ENCODE measurements at regions not wholly inside any gene's neighbourhood (a gene's known extent, or its start where the extent isn't known, plus 50 kb on each side); places are given as distances from the start of the nearest gene placed in this dataset.

DNA sequence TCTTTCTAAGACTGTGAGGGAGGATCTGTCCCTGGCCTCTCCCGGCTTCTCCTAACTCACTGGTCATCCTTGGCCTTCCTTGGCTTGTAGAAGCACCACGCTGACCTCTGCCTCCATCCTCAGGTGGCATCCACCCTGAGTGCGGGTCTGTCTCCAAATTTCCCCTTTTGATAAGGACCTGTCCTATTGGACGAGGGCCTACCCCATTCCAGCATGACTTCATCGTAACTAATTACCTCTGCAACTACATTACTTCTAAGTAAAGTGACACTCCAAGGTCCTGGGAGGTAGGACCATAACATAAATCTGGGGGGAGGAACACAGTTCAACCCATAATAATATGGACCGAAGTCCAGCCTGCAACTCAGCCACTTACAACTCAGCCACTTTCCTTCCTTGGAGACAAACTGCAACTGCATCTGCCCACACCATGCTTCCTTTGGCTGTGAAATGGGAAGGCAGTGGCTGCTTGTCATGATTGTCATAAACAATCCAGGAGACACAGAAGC lies 229.6 kb upstream of the DIO3 start:
- Mint-ChIP-seq H3K27me3 (ENCODE audit: low read depth) (peaks cover 1% of the 10 kb centered on the region), H3K4me1 (ENCODE audit: low read depth) (no peaks in the 10 kb centered on the region), H3K36me3 (ENCODE audit: low read depth) (no peaks in the 10 kb centered on the region), H3K9me3 (ENCODE audit: insufficient read depth) (no peaks in the 10 kb centered on the region), H3K4me3 (no peak overlapping the region), H3K27ac (no peak overlapping the region)
- POLR2A ChIA-PET = no interaction called here
- DNase-seq = no peak
- no peak for ATAC-seq
- CTCF ChIA-PET = no interaction called here

DNA sequence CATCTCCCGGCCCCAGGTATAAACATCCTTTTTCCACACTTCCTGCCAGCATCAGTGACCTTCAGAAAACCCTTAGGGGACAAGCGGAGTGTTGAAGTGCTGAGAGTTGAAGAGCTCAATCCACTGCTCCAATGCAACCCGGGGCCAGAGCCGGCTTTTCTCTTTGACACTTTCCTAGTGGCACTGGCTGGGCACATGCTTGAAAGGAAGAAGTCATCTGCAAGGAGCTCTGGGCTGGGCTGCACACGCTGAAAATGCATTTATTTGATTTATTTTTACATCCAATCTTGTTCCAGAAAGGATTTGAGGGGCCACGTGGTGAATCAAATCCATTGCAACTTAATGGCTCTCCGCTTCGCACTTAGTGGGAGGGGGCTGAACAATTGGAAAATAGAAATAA lies 229.0 kb upstream of the DIO3 start:
- no peak for DNase-seq

DNA sequence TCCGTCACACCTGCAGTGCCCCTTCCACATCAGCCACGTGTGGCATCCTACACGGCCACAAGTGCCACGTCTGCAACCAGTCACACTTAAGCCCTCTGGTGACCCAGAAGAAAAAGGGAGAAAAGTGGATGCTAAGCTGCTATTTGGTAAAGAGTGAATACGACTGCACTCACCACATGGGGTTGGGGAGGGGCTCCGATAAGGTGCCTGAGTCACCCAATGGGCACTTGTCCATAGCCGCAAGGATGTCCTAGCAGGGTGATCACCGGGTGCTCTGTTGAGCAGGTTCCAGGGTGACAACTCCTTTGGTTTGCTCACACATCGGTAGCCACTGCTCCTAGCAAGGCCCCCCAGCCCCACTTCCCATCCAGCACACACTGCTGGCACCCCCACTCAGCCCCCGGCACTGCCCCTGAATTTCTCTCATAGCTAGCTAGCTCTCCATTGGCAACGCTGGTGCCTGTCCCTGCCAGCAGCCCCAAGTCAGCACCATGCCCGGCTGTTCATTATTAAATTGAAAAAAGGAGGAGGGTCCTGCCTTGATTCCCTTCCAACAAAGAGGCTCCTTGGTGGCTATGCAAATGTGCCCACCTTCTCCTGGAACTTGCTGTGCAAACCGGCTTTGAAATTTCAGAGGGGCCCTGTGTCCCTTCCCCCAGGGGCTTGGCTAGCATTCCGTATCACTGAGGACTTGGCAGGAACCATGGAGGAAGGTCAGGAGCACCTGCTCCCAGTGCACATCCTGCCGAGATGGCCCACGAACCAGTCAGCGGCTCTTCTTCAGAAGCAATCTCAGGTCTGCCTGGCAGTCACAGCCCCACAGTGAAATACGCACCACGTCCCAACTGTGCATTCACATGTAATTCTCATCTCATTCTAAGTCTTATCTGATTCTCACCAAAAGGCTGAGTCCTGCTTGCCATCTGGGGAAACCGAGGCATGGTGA lies 227.7 kb upstream of the DIO3 start:
- no peak for DNase-seq
- Mint-ChIP-seq H3K27me3 (ENCODE audit: low read depth) (peaks cover 8% of the 10 kb centered on the region), H3K27ac (no peak overlapping the region), H3K9me3 (ENCODE audit: insufficient read depth) (no peaks in the 10 kb centered on the region), H3K4me1 (ENCODE audit: low read depth) (no peaks in the 10 kb centered on the region), H3K4me3 (no peak overlapping the region), H3K36me3 (ENCODE audit: low read depth) (no peaks in the 10 kb centered on the region)
- ChIA-PET CTCF (no interaction called here), POLR2A (no interaction called here)
- ATAC-seq = no peak

More for the DNA sequence above, 229.0 kb upstream of the DIO3 start:
- Mint-ChIP-seq H3K27ac (no peak overlapping the region), H3K4me1 (ENCODE audit: low read depth) (no peaks in the 10 kb centered on the region), H3K27me3 (ENCODE audit: low read depth) (peaks cover 5% of the 10 kb centered on the region), H3K9me3 (ENCODE audit: insufficient read depth) (no peaks in the 10 kb centered on the region), H3K4me3 (no peak overlapping the region), H3K36me3 (ENCODE audit: low read depth) (no peaks in the 10 kb centered on the region)
- ATAC-seq = no peak
- ChIA-PET CTCF (no interaction called here), POLR2A (no interaction called here)

DNA sequence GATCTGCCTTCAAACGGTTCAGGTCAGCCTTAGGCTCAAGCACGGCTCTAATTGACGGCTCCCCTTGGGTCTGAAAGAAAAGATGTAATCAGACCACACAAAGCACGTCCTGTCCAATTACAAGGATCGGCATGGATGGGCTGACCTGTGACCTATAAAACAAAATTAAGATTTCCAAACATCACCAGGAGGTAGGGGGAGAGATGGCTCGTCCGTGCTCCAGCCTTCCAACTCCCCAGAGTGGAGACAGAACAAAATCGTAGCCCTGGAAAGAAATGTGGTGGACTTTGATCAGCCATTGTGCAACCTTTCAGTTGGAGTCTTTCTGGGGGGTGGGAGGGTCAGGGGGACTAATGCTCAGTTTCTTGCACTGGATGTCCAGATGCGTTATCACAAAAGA lies 226.6 kb upstream of the DIO3 start:
- no peaks in the 10 kb centered on the region for H3K4me1 Mint-ChIP-seq (ENCODE audit: low read depth)
- ChIA-PET POLR2A (no interaction called here), CTCF (no interaction called here)
- no peak overlapping the region for H3K27ac Mint-ChIP-seq
- no peaks in the 10 kb centered on the region for H3K9me3 Mint-ChIP-seq (ENCODE audit: insufficient read depth)
- no peak overlapping the region for H3K4me3 Mint-ChIP-seq
- ATAC-seq (no peak), DNase-seq (no peak)
- peaks cover 14% of the 10 kb centered on the region for H3K27me3 Mint-ChIP-seq (ENCODE audit: low read depth)
- H3K36me3 Mint-ChIP-seq (ENCODE audit: low read depth) = no peaks in the 10 kb centered on the region

DNA sequence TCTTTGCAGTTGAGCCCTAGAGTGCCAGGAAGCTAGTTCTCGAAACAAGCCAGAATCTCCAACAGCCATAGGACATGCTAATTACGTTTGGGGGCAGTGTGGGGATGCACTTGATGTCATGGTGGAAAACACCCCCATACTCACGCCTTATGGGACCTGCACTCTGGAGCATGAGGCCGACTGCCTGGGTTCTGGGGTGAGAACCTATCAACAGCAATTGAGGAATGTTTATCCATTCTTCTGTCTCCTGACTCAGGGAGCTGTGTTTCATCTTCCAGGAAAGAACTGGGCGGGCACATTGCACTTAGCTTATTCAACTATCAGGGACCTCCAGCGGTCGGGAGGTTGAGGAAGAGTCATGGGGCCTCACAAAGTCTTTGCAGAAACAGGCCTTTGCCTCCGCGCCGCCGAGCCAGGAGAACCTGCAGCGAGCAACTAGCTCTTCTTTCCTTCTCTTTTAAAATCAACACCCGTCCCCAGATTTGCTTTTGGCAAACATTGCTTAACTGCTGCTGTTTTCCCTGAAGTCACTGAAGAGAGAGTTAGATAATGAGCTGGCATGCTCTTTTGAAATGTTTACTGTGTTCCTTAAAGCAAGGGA lies 226.1 kb upstream of the DIO3 start:
- ATAC-seq (no peak), DNase-seq (no peak)
- POLR2A ChIA-PET = no interaction called here
- no peaks in the 10 kb centered on the region for H3K9me3 Mint-ChIP-seq (ENCODE audit: insufficient read depth)
- CTCF ChIA-PET = no interaction called here
- H3K27me3 Mint-ChIP-seq (ENCODE audit: low read depth) = peaks cover 14% of the 10 kb centered on the region
- H3K4me1 Mint-ChIP-seq (ENCODE audit: low read depth) = no peaks in the 10 kb centered on the region
- no peak overlapping the region for H3K27ac Mint-ChIP-seq
- no peaks in the 10 kb centered on the region for H3K36me3 Mint-ChIP-seq (ENCODE audit: low read depth)
- H3K4me3 Mint-ChIP-seq = no peak overlapping the region

DNA sequence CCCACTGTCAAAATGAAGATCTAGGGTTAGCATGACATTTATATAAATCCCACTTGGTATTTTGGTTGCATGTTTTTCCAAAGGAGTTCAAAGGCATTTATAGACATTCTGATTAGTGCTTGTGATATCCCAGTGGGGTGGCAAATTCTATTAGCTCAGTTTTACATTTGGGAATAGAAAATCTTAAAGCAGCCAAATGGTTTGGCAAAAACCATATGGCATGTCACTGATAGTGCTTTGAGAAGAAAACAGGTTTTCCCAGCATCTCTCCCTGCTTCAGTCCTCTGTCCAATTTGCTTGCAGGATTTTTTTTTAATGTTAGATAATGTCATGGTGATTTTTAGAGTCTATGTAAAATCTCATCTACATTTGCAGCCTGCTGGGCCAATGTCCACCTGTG lies 225.1 kb upstream of the DIO3 start:
- Mint-ChIP-seq H3K4me3 (no peak overlapping the region), H3K4me1 (ENCODE audit: low read depth) (no peaks in the 10 kb centered on the region), H3K9me3 (ENCODE audit: insufficient read depth) (no peaks in the 10 kb centered on the region), H3K36me3 (ENCODE audit: low read depth) (no peaks in the 10 kb centered on the region), H3K27ac (no peak overlapping the region), H3K27me3 (ENCODE audit: low read depth) (peaks cover 18% of the 10 kb centered on the region)
- no peak for DNase-seq
- ChIA-PET CTCF (no interaction called here), POLR2A (no interaction called here)
- no peak for ATAC-seq

DNA sequence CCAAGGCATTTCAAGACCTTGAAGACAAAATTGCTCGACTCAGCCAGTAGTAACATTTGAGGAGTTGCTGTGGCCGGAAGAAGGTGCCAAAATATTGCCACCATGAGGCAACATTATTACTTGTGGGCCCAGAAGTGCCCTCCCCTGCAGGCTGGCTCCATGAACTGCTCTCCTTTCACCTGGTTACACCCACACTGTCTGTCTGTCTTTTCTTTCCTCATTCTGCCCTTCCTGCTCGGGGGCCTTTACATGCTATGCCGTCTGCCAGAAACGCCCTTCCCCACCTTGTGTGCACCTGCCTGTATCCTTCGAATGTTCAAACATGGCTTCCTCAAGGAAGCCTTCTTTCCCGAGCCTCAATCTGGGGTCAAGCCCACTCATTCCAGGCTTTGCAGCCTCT lies 224.2 kb upstream of the DIO3 start:
- no peak overlapping the region for H3K4me3 Mint-ChIP-seq
- CTCF ChIA-PET = no interaction called here
- POLR2A ChIA-PET = no interaction called here
- DNase-seq = no peak
- ATAC-seq = no peak
- H3K36me3 Mint-ChIP-seq (ENCODE audit: low read depth) = no peaks in the 10 kb centered on the region
- no peak overlapping the region for H3K27ac Mint-ChIP-seq
- no peaks in the 10 kb centered on the region for H3K9me3 Mint-ChIP-seq (ENCODE audit: insufficient read depth)
- H3K27me3 Mint-ChIP-seq (ENCODE audit: low read depth) = peaks cover 18% of the 10 kb centered on the region
- no peaks in the 10 kb centered on the region for H3K4me1 Mint-ChIP-seq (ENCODE audit: low read depth)

DNA sequence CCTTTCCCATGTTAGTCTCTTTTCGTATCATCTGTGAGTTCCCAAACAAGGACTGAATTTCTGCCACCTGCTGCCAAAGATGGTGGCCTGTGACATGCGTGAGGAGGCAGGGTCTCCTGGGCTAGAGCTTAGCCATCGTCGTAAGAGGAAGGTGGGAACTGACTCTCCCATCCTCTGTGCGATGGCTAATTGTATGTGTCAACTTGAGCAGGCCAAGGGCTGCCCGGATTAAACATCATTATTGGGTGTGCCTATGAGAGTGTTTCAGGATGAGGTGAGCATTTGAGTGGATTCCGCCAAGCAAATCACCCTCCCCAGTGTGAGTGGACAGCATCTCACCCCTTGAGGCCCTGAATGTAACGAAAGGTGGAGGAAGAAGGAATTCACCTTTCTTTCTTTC lies 220.7 kb upstream of the DIO3 start:
- no peaks in the 10 kb centered on the region for H3K4me1 Mint-ChIP-seq (ENCODE audit: low read depth)
- no peaks in the 10 kb centered on the region for H3K9me3 Mint-ChIP-seq (ENCODE audit: insufficient read depth)
- POLR2A ChIA-PET = no interaction called here
- CTCF ChIA-PET = no interaction called here
- no peak overlapping the region for H3K27ac Mint-ChIP-seq
- no peaks in the 10 kb centered on the region for H3K36me3 Mint-ChIP-seq (ENCODE audit: low read depth)
- ATAC-seq (no peak), DNase-seq (no peak)
- peaks cover 31% of the 10 kb centered on the region for H3K27me3 Mint-ChIP-seq (ENCODE audit: low read depth)
- no peak overlapping the region for H3K4me3 Mint-ChIP-seq

DNA sequence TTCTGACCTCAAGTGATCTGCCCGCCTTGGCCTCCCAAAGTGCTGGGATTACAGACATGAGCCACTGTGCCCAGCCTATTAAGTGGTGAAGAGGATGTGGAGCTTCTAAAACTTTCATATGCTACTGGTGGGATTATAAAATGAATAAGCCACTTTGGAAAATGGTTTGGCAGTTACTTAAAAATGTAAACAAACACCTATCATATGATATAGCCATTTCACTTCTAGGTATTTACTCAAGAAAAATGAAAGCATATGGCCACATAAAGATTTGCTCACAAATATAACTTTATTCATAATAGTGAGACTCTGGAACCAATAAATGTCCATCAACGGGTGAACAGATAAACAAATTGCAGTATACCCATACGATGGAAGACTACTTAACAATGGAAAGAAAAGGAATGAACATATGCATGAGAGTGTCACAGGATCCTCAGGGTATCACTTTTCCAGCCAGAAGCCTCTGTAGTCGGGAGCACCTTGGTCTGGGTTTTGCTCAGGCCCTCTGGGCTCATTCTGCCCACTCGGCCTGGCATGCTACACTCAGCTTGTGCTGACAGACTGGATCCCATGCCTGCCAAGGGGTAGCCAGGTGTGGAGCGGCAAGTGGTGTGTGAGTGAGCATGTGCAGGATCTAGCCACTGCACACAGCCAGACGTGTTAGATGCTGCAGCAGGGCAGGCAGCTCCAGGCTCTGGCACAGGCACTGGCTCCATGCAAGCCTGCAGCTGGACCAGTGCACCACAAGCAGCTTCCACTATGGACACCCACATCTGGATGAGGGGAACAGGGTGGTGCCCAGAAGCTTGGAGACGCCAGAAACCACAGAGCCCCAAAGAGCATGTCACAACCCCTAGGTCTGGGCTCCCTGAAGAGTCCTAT lies 213.2 kb upstream of the DIO3 start:
- Mint-ChIP-seq H3K36me3 (ENCODE audit: low read depth) (no peaks in the 10 kb centered on the region), H3K4me3 (no peak overlapping the region), H3K4me1 (ENCODE audit: low read depth) (no peaks in the 10 kb centered on the region), H3K27ac (no peak overlapping the region), H3K9me3 (ENCODE audit: insufficient read depth) (peaks cover 3% of the 10 kb centered on the region), H3K27me3 (ENCODE audit: low read depth) (peaks cover 13% of the 10 kb centered on the region)
- ATAC-seq = no peak
- CTCF ChIA-PET = no interaction called here
- POLR2A ChIA-PET = no interaction called here
- DNase-seq = no peak

DNA sequence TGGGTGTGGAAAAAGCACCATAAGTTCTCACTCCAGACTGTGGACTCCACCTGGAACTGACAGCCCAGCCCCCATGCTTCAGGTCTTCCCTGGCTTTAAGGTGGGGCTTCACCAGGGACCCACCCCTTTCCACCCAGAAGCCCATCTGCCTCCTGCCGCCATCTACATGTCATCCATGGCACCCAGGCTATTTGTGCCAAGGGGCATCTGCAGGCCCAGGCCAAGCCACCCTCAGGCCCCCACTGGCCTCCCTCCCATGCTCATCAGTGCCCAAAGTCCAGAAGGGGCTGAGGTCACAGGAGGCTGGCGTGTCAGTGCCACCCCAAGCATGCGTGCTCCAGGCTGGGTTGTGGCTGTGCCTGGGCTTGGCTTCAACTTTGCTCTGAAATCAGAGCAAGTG lies 212.2 kb upstream of the DIO3 start:
- POLR2A ChIA-PET = no interaction called here
- H3K4me3 Mint-ChIP-seq = no peak overlapping the region
- no peak for DNase-seq

DNA sequence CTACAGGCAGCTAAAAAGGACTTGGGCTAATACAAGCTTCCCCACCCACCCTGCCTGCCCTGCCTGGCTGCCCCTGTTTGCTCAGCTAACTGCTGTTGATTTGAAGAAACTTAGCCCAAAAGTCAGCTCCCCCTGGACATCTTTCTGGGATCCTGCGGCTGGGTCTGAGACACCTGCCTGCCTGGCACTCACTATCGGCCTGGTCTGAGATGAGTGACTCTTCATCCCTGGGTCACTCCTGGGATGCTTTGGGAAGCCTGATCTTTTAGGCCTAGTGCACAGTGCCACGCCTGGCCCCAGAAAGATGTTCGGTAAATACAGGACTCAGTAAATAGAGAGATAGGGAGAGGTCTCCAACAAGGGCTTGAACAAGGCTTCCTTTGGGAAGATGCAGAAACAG lies 211.3 kb upstream of the DIO3 start:
- CTCF ChIA-PET = no interaction called here
- no peaks in the 10 kb centered on the region for H3K4me1 Mint-ChIP-seq (ENCODE audit: low read depth)
- no peak for DNase-seq
- no peak overlapping the region for H3K27ac Mint-ChIP-seq
- POLR2A ChIA-PET = no interaction called here
- no peaks in the 10 kb centered on the region for H3K27me3 Mint-ChIP-seq (ENCODE audit: low read depth)
- H3K9me3 Mint-ChIP-seq (ENCODE audit: insufficient read depth) = peaks cover 3% of the 10 kb centered on the region
- no peak overlapping the region for H3K4me3 Mint-ChIP-seq
- no peaks in the 10 kb centered on the region for H3K36me3 Mint-ChIP-seq (ENCODE audit: low read depth)
- no peak for ATAC-seq

More for the DNA sequence above, 212.2 kb upstream of the DIO3 start:
- no peak for ATAC-seq
- CTCF ChIA-PET = no interaction called here
- Mint-ChIP-seq H3K4me1 (ENCODE audit: low read depth) (no peaks in the 10 kb centered on the region), H3K27ac (no peak overlapping the region), H3K27me3 (ENCODE audit: low read depth) (peaks cover 7% of the 10 kb centered on the region), H3K9me3 (ENCODE audit: insufficient read depth) (peaks cover 3% of the 10 kb centered on the region), H3K36me3 (ENCODE audit: low read depth) (no peaks in the 10 kb centered on the region)

DNA sequence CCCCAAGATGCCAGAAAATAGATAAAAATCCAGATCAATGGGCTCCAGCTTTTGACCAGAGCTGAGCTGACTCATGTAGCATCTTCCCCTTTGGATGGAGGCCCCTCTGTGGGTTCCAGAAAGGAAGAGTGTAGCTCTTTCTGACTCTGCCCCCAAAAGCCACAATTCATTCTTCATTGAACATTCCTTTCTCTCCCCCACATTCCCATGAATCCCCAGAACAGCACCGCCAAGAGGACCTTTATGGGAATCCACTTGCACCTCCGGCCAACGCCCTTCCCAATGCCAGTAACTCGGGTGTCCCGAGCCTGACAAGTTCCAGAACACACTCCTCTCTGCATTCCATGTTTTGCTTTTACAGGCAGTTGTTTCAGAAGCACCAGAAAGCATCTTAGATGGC lies 210.6 kb upstream of the DIO3 start:
- no peak overlapping the region for H3K4me3 Mint-ChIP-seq
- POLR2A ChIA-PET = interaction anchor here (0.6 kb wide), 1 partner anchor 38 kb away, joined by 3 read pairs; no protein-coding TSS in a partner anchor
- ATAC-seq = no peak
- H3K9me3 Mint-ChIP-seq (ENCODE audit: insufficient read depth) = peaks cover 3% of the 10 kb centered on the region
- H3K27ac Mint-ChIP-seq = no peak overlapping the region
- no peaks in the 10 kb centered on the region for H3K4me1 Mint-ChIP-seq (ENCODE audit: low read depth)
- CTCF ChIA-PET = no interaction called here
- H3K36me3 Mint-ChIP-seq (ENCODE audit: low read depth) = no peaks in the 10 kb centered on the region
- no peak for DNase-seq
- no peaks in the 10 kb centered on the region for H3K27me3 Mint-ChIP-seq (ENCODE audit: low read depth)

All from activated CD8-positive, alpha-beta T cell treated with anti-CD3 and anti-CD28 coated beads, Interleukin-2, amount 10 ng/mL, durations not matched to agents 7 days and 5 days (primary cell).